HAP-1 (cell line): ENCODE measurements at regions not wholly inside any gene's neighbourhood (a gene's known extent, or its start where the extent isn't known, plus 50 kb on each side); places are given as distances from the start of the nearest gene placed in this dataset.
A peak's percentile ranks its signal among the peaks of the same experiment; 100 is the strongest.
"Not testable (repeated sequence)": the region's sequence is repeated elsewhere in the genome, so short reads cannot be mapped to it uniquely, and the experiment has no call there.

Source experiments
- DNase-seq, 2 experiments: peaks; one replicate each; pipeline ENCODE4 v3.0.0-alpha.2; 2016 to 2020; ENCODE audit warnings: low spot score in 2 of 2
- H3K27me3 ChIP-seq: fragments of 250-450 bp; sonication (Bioruptor Pico); 2 replicates; pipeline ENCODE4 v1.5.1; 2020; ENCODE audit warnings: low read depth, mild to moderate bottlenecking, moderate library complexity
- H3K36me3 ChIP-seq: fragments of 250-450 bp; sonication (Bioruptor Pico); replicated peaks from 2 replicates; pipeline ENCODE4 v1.5.1; 2020; ENCODE audit warnings: mild to moderate bottlenecking
- H3K4me1 ChIP-seq: fragments of 250-450 bp; sonication (Bioruptor Pico); 2 replicates; pipeline ENCODE4 v1.5.1; 2020; ENCODE audit warnings: mild to moderate bottlenecking
- H3K4me3 ChIP-seq: fragments of 250-450 bp; sonication (Bioruptor Pico); 2 replicates; pipeline ENCODE4 v1.5.1; 2020; ENCODE audit warnings: mild to moderate bottlenecking, moderate library complexity
- H3K9me3 ChIP-seq: fragments of 250-450 bp; sonication (Bioruptor Pico); 2 replicates; pipeline ENCODE4 v1.5.1; 2020; ENCODE audit warnings: mild to moderate bottlenecking, moderate library complexity
- in situ Hi-C: fragments of 300-500 bp; cut with MboI; formaldehyde crosslinking; loops from 3 replicates; pipeline ENCODE4 v1.14.3; 2020; ENCODE audit warnings: low sequenced_read_pairs, inconsistent platforms, mixed read lengths

GRCh38 chr2:224650815-224651439 is 65.2 kb downstream of the CCDC195 start:
- DNase-seq = peak; percentile 23 to 55

GRCh38 chr2:224647684-224648083 is 62.5 kb upstream of the CUL3 start:
- not testable (repeated sequence) for H3K36me3 ChIP-seq, H3K4me1 ChIP-seq, H3K4me3 ChIP-seq, H3K27me3 ChIP-seq, H3K9me3 ChIP-seq, DNase-seq
- in situ Hi-C loops = loop anchor here (5.0 kb wide), 1 partner anchor 290 kb away; no protein-coding TSS in a partner anchor

More at GRCh38 chr2:224650815-224651439, 65.2 kb downstream of the CCDC195 start:
- no peaks in the 10 kb centered on the region for H3K36me3 ChIP-seq
- H3K4me1 ChIP-seq = no peaks in the 10 kb centered on the region
- in situ Hi-C loops = loop anchor here (25.0 kb wide), 1 partner anchor 664 kb away; no protein-coding TSS in a partner anchor
- no peak overlapping the region for H3K4me3 ChIP-seq
- H3K9me3 ChIP-seq = no peaks in the 10 kb centered on the region
- 0 out of 2 replicates have a peak, but pooled peaks cover 4% of the 10 kb centered on the region for H3K27me3 ChIP-seq

- in situ Hi-C loops = loop anchor here (5.0 kb wide), 1 partner anchor 289 kb away; no protein-coding TSS in a partner anchor
- Histone ChIP-seq H3K4me1 (no peaks in the 10 kb centered on the region), H3K36me3 (no peaks in the 10 kb centered on the region), H3K4me3 (no peak overlapping the region), H3K9me3 (no peaks in the 10 kb centered on the region), H3K27me3 (0 out of 2 replicates have a peak, but pooled peaks cover under 1% of the 10 kb centered on the region)
- peak; percentile 42 to 53 for DNase-seq
These were observed 61.2 kb upstream of the CUL3 start for GRCh38 chr2:224646242-224646846.

GRCh38 chr2:224645722-224646121 is 60.6 kb upstream of the CUL3 start:
- in situ Hi-C loops = loop anchor here (5.0 kb wide), 1 partner anchor 288 kb away; no protein-coding TSS in a partner anchor
- H3K27me3 ChIP-seq = no peaks in the 10 kb centered on the region

GRCh38 chr2:224640679-224641078 is 55.5 kb upstream of the CUL3 start:
- H3K36me3 ChIP-seq = no peaks in the 10 kb centered on the region
- no peaks in the 10 kb centered on the region for H3K9me3 ChIP-seq
- H3K27me3 ChIP-seq = no peaks in the 10 kb centered on the region
- H3K4me3 ChIP-seq = no peak overlapping the region
- in situ Hi-C loops = no loop called here
- H3K4me1 ChIP-seq = no peaks in the 10 kb centered on the region
- no peak for DNase-seq

More at GRCh38 chr2:224645722-224646121, 60.6 kb upstream of the CUL3 start:
- H3K36me3 ChIP-seq = no peaks in the 10 kb centered on the region
- no peaks in the 10 kb centered on the region for H3K4me1 ChIP-seq
- no peaks in the 10 kb centered on the region for H3K9me3 ChIP-seq
- DNase-seq = no peak
- H3K4me3 ChIP-seq = no peak overlapping the region

GRCh38 chr2:224638301-224638823 is 53.2 kb upstream of the CUL3 start:
- H3K27me3 ChIP-seq = no peaks in the 10 kb centered on the region
- in situ Hi-C loops = no loop called here
- H3K9me3 ChIP-seq = no peaks in the 10 kb centered on the region
- no peak for DNase-seq
- no peaks in the 10 kb centered on the region for H3K4me1 ChIP-seq
- no peaks in the 10 kb centered on the region for H3K36me3 ChIP-seq
- no peak overlapping the region for H3K4me3 ChIP-seq
